Gastrocnemius medialis (tissue), 4 donors: ENCODE measurements at regions not wholly inside any gene's neighbourhood (a gene's known extent, or its start where the extent isn't known, plus 50 kb on each side); places are given as distances from the start of the nearest gene placed in this dataset.
"Not testable (repeated sequence)": the region's sequence is repeated elsewhere in the genome, so short reads cannot be mapped to it uniquely, and the experiment has no call there.

Source experiments
- ATAC-seq, 2 donors: fragments of 150-250 bp; one replicate each; pipeline ENCODE4 v1.9.1; 2016
- DNase-seq, 2 donors: peaks; one replicate each; pipeline ENCODE4 v3.0.0-alpha.2; 2019
- H3K27ac ChIP-seq, 4 donors: fragments of 200-600 bp; sonication (generic); 1 replicate in 1 of 4; 2 replicates in 3 of 4; pipeline ENCODE4 v1.5.1; 2016 to 2018; ENCODE audit warnings: mild to moderate bottlenecking in 2 of 4, moderate library complexity in 1 of 4
- H3K27me3 ChIP-seq, 3 donors: fragments of 200-600 bp; sonication (generic) in 2 of 3; 1 replicate in 1 of 3; 2 replicates in 2 of 3; pipeline versions ENCODE4 v1.5.1 to v1.6.0; 2016 to 2019; ENCODE audit warnings: mild to moderate bottlenecking in 1 of 3, moderate library complexity in 1 of 3
- H3K36me3 ChIP-seq, 2 donors: fragments of 200-600 bp; sonication (generic) in 1 of 2; one replicate each; pipeline ENCODE4 v1.5.1; 2017 to 2018
- H3K4me1 ChIP-seq, 2 donors: fragments of 200-600 bp; sonication (generic) in 1 of 2; one replicate each; pipeline ENCODE4 v1.5.1; 2016 to 2017; ENCODE audit warnings: mild to moderate bottlenecking in 2 of 2
- H3K4me3 ChIP-seq, 4 donors: fragments of 200-600 bp; sonication (generic) in 3 of 4; 1 replicate in 1 of 4; 2 replicates in 3 of 4; pipeline ENCODE4 v1.5.1; 2016 to 2019; ENCODE audit warnings: mild to moderate bottlenecking in 2 of 4
- H3K9me3 ChIP-seq, 3 donors: fragments of 200-600 bp; sonication (generic) in 2 of 3; 1 replicate in 1 of 3; 2 replicates in 2 of 3; pipeline ENCODE4 v1.5.1; 2016 to 2019
- POLR2A ChIP-seq, 2 donors: fragments of 450-650 bp; IDR thresholded peaks; one replicate each; pipeline ENCODE4 v1.6.1; 2017; ENCODE audit warnings: antibody characterized with exemption in 2 of 2, mild to moderate bottlenecking in 2 of 2, moderate library complexity in 2 of 2
- in situ Hi-C, 4 donors: fragments of 200-750 bp; cut with MboI; loops; one replicate each; pipeline versions ENCODE4 v1.15.0 to v1.8.0; 2017; ENCODE audit warnings: low sequenced_read_pairs in 4 of 4
- intact Hi-C: fragments of 100-400 bp; cut with DNase I; formaldehyde crosslinking; loops from one replicate; pipeline ENCODE4 v1.15.1; 2023; ENCODE audit warnings: low total_unique reads
- TF ChIP-seq, protein P1 (sequence below), 5 experiments: fragments of 450-650 bp in 3 of 5; fragments of 200-600 bp in 2 of 5; sonication (generic) in 2 of 5; IDR thresholded peaks in 4 of 5; conservative IDR thresholded peaks in 1 of 5; 1 replicate in 4 of 5; 2 replicates in 1 of 5; pipeline ENCODE4 v1.5.1; 2016 to 2019; ENCODE audit warnings: antibody characterized with exemption in 5 of 5, mild to moderate bottlenecking in 3 of 5, moderate library complexity in 3 of 5

DNA sequence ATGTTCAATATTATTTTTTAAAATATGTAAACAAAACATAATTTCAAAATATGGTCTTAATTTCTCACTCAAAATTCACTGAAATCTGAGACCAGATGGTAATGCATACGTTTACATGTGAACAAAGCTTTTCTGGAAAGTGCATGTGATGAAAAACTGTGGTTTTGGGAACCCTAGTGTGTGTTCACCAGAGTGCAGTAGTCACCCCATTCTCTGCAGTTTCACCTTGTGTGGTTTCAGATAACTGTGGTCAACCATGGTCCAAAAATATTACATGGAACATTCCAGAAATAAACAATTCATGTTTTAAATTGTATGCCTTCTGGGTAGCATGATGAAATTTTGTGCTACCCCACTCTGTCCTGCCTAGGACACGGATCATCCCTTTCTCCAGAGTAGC lies 2021.9 kb downstream of the MRPL39 start:
- Histone ChIP-seq H3K9me3 (no peaks in the 10 kb centered on the region), H3K4me3 (no peak overlapping the region), H3K4me1 (no peaks in the 10 kb centered on the region), H3K27me3 (no peaks in the 10 kb centered on the region), H3K36me3 (no peaks in the 10 kb centered on the region), H3K27ac (no peak overlapping the region)
- ATAC-seq = no peak
- TF ChIP-seq, protein P1, sequence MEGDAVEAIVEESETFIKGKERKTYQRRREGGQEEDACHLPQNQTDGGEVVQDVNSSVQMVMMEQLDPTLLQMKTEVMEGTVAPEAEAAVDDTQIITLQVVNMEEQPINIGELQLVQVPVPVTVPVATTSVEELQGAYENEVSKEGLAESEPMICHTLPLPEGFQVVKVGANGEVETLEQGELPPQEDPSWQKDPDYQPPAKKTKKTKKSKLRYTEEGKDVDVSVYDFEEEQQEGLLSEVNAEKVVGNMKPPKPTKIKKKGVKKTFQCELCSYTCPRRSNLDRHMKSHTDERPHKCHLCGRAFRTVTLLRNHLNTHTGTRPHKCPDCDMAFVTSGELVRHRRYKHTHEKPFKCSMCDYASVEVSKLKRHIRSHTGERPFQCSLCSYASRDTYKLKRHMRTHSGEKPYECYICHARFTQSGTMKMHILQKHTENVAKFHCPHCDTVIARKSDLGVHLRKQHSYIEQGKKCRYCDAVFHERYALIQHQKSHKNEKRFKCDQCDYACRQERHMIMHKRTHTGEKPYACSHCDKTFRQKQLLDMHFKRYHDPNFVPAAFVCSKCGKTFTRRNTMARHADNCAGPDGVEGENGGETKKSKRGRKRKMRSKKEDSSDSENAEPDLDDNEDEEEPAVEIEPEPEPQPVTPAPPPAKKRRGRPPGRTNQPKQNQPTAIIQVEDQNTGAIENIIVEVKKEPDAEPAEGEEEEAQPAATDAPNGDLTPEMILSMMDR (IDR thresholded peaks at IDR 0.05 in 4 of 5, conservative IDR thresholded peaks at IDR 0.05 in 1 of 5) = no peak
- TF ChIP-seq POLR2A (IDR thresholded peaks at IDR 0.05) = no peak
- no peak for DNase-seq
- intact Hi-C loops = no loop called here
- in situ Hi-C loops = no loop called here

DNA sequence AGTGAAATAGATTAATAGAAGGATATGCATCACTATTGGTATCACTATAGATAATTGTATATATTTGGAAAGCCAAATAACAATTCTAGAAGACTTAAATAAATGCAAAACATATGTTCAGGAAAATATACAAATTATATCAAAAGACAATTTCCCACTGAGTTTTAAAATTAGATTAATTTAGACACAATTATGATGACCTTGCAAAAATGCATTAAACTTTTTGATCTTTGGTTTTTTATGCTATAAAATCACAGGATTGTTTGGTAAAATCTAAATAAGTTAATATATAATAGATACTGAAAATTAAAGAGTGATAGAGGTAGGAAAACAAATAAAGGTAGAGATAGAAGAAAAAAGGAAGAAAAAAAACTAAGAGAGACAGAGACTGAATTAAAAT lies 2027.7 kb downstream of the MRPL39 start:
- no peak overlapping the region for H3K4me3 ChIP-seq
- TF ChIP-seq, protein P1 (IDR thresholded peaks at IDR 0.05 in 4 of 5, conservative IDR thresholded peaks at IDR 0.05 in 1 of 5) = no peak
- no peak for TF ChIP-seq POLR2A (IDR thresholded peaks at IDR 0.05)
- no peaks in the 10 kb centered on the region for H3K27me3 ChIP-seq
- in situ Hi-C loops = no loop called here
- intact Hi-C loops = no loop called here
- no peaks in the 10 kb centered on the region for H3K9me3 ChIP-seq
- H3K4me1 ChIP-seq = no peaks in the 10 kb centered on the region
- DNase-seq = no peak
- H3K27ac ChIP-seq = no peak overlapping the region
- ATAC-seq = no peak
- H3K36me3 ChIP-seq = no peaks in the 10 kb centered on the region

DNA sequence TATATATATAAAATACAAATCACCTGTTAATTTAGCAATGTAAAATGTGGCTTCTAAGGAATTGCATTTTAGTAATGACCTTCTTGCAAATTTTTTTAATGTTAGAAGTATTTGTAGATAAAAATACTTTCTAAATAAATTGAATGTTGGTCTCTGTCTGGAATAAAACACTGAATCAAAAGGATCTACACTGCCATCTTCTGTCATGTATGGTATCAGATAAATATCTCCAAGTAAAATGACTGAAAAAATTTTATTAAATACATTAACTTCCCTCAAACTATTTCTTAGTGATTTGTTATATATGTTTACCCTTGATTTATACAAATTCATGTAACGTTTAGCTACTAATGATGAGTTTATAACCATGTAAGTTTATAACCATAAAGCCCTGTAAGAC lies 2029.3 kb downstream of the MRPL39 start:
- no peak for DNase-seq
- TF ChIP-seq POLR2A (IDR thresholded peaks at IDR 0.05) = no peak
- TF ChIP-seq, protein P1 (IDR thresholded peaks at IDR 0.05 in 4 of 5, conservative IDR thresholded peaks at IDR 0.05 in 1 of 5) = no peak
- ATAC-seq = no peak
- no peak overlapping the region for H3K4me3 ChIP-seq
- H3K27me3 ChIP-seq = no peaks in the 10 kb centered on the region
- H3K4me1 ChIP-seq = no peaks in the 10 kb centered on the region
- intact Hi-C loops = no loop called here
- no peaks in the 10 kb centered on the region for H3K9me3 ChIP-seq
- in situ Hi-C loops = no loop called here
- no peak overlapping the region for H3K27ac ChIP-seq
- H3K36me3 ChIP-seq = no peaks in the 10 kb centered on the region

DNA sequence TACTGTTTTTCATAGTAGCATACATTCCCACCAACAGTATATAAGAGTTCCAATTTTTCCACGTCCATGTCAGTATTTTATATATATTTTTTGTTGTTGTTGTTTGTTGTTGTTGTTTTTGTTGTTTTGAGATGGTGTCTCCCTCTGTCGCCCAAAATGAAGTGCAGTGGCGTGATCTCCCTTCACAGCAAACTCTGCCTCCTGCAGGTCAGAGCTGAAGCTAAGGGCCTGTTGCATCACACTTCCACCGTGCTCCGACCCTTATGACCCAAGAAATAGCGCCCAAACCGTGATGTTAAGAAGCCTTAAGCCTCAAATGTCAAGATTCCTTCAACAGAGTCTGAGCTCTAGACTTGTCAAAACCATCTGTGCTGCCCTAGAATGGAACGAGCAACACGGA lies 2032.3 kb downstream of the MRPL39 start:
- no peaks in the 10 kb centered on the region for H3K4me1 ChIP-seq
- TF ChIP-seq, protein P1 (IDR thresholded peaks at IDR 0.05 in 4 of 5, conservative IDR thresholded peaks at IDR 0.05 in 1 of 5) = no peak
- intact Hi-C loops = no loop called here
- in situ Hi-C loops = no loop called here
- ATAC-seq (no peak), DNase-seq (no peak)
- H3K4me3 ChIP-seq = no peak overlapping the region
- H3K9me3 ChIP-seq = no peaks in the 10 kb centered on the region
- no peaks in the 10 kb centered on the region for H3K27me3 ChIP-seq
- H3K36me3 ChIP-seq = no peaks in the 10 kb centered on the region
- no peak overlapping the region for H3K27ac ChIP-seq

DNA sequence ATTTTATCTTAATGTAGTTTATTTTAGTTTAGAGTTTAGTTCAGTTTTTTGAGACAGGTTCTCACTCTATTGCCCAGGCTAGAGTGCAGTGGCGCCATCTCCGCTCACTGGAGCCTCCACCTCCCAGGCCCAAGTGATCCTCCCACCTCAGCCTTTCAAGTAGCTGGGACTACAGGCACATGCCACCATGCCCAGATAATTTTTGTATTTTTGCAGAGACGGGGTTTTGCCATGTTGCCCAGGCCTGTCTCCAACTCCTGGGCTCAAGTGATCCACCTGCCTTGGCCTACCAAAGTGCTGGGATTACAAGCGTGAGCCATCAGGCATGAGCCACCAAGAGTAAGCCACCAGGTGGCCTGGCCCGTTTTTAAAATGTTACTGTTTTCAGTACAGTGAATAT lies 2058.4 kb downstream of the MRPL39 start:
- H3K27ac ChIP-seq, intact Hi-C loops, H3K4me3 ChIP-seq, H3K9me3 ChIP-seq, H3K27me3 ChIP-seq, in situ Hi-C loops, H3K36me3 ChIP-seq, ATAC-seq, H3K4me1 ChIP-seq, DNase-seq: not testable (repeated sequence)
